Mucosa of descending colon (tissue), 3 donors: ENCODE measurements at regions not wholly inside any gene's neighbourhood (a gene's known extent, or its start where the extent isn't known, plus 50 kb on each side); places are given as distances from the start of the nearest gene placed in this dataset.

Experiments
- ATAC-seq: fragments of 200-7000 bp; cut with Tn5 transposase; one replicate; pipeline ENCODE4 v1.9.1; 2020; ENCODE audit warnings: mild to moderate bottlenecking, moderate library complexity
- DNase-seq, 3 donors: peaks; one replicate each; pipeline ENCODE4 v3.0.0-alpha.2; 2020
- H3K36me3 ChIP-seq: fragments of 200-600 bp; one replicate; pipeline ENCODE4 v1.8.0; 2021; ENCODE audit warnings: low read depth, mild to moderate bottlenecking
- H3K4me1 ChIP-seq: fragments of 200-600 bp; one replicate; pipeline ENCODE4 v1.8.0; 2021; ENCODE audit warnings: low read depth, mild to moderate bottlenecking
- H3K4me3 ChIP-seq: fragments of 200-600 bp; one replicate; pipeline ENCODE4 v1.8.0; 2021; ENCODE audit warnings: mild to moderate bottlenecking
- H3K9me3 ChIP-seq: fragments of 200-600 bp; one replicate; pipeline ENCODE4 v1.8.0; 2021; ENCODE audit warnings: mild to moderate bottlenecking
- intact Hi-C, 2 donors: fragments of 100-400 bp; cut with DNase I in 1 of 2; cut with micrococcal nuclease in 1 of 2; formaldehyde crosslinking; loops; one replicate each; pipeline versions ENCODE4 v1.11.0 to v1.11.1; 2022; cut with DNase I, micrococcal nuclease
- TF ChIP-seq, protein P1 (sequence below): fragments of 200-600 bp; IDR thresholded peaks from one replicate; pipeline ENCODE4 v1.8.0; 2022; ENCODE audit warnings: antibody characterized with exemption, mild to moderate bottlenecking
- donor health status: DM: no; HTN: no; CAD: no; lungs with moderate emphysema.
- donor health status: DM: no; HTN: no; CAD: no.
- donor health status: DM: no; HTN: yes; CAD: no.

DNA sequence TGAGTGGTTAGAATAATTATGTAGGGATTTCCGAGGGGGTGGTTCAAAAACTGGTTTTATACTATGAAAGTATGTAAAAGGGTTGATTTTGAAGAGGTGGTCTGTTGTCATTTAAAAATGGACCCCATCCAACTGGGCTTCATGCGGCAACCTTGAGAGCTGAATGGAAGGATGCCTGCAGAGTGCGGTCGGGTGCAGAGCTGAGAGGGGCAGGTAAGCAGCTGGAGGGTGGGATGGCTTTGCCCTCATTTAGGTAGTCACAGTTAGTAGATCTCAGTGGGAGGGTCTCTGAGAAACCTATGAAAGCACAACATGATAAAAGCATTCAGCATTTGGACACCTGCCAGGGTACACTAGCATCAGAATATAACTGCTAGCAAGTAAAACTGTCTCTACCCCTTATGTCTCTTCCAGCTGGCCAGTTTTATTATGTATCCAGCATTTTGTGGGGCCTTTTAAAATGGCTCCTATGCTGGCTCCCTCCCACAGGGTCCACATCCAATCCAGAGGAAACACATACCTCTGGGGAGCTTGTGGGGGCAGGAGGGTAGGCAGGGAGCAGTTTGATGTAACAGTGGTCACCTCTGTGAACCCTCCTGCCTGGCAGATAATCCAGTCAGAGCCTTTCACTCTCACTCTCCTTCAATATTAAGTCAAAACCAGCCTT lies 75.9 kb upstream of the MAGI2 start:
- no peak overlapping the region for H3K4me3 ChIP-seq
- no peaks in the 10 kb centered on the region for H3K4me1 ChIP-seq
- intact Hi-C loops: no loop called here
- DNase-seq: no peak
- no peak for ATAC-seq
- no peaks in the 10 kb centered on the region for H3K36me3 ChIP-seq
- H3K9me3 ChIP-seq: no peaks in the 10 kb centered on the region
- TF ChIP-seq, protein P1, sequence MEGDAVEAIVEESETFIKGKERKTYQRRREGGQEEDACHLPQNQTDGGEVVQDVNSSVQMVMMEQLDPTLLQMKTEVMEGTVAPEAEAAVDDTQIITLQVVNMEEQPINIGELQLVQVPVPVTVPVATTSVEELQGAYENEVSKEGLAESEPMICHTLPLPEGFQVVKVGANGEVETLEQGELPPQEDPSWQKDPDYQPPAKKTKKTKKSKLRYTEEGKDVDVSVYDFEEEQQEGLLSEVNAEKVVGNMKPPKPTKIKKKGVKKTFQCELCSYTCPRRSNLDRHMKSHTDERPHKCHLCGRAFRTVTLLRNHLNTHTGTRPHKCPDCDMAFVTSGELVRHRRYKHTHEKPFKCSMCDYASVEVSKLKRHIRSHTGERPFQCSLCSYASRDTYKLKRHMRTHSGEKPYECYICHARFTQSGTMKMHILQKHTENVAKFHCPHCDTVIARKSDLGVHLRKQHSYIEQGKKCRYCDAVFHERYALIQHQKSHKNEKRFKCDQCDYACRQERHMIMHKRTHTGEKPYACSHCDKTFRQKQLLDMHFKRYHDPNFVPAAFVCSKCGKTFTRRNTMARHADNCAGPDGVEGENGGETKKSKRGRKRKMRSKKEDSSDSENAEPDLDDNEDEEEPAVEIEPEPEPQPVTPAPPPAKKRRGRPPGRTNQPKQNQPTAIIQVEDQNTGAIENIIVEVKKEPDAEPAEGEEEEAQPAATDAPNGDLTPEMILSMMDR: no peak

DNA sequence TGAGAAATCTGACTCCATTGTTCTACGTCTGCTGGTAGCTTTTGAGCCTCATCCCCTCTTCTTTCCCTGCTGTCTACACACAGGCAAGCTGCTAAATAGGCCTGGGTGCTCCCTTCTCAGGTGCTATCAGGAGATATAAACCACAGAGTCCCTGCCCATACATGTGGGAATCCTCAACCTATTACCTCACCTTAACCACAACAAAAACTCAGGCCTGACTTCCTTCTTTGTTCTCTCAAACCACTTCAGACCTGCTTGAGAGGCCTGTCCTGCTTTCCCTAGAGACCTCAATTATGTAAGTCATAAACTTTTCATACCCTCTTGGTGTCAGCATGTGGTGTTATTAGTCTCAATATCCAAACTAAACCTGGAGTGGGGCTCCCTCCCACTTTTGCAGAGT lies 75.0 kb upstream of the MAGI2 start:
- intact Hi-C loops: no loop called here
- TF ChIP-seq, protein P1: no peak
- no peak overlapping the region for H3K4me3 ChIP-seq
- no peaks in the 10 kb centered on the region for H3K9me3 ChIP-seq
- ATAC-seq (no peak), DNase-seq (no peak)
- no peaks in the 10 kb centered on the region for H3K4me1 ChIP-seq
- no peaks in the 10 kb centered on the region for H3K36me3 ChIP-seq

DNA sequence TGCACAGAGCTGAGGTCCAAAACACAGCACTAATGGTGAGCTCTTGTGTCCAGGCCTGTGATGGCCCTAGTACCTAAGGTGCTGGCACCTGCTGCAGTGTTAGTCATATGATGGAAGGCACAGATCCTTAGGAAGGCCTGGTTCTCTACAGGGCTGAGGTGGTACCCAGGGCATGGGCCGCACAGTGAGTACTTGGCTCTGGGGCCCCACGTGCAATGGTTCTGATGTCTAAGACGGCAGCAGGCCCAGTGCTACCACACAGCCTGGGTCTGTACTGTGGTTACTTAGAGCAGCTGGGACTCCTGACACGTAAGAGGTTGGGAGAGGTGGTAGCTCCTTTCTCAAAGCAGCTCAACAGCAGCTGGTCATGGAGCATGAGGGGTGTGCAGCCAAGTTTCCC lies 70.6 kb upstream of the MAGI2 start:
- TF ChIP-seq, protein P1: no peak
- no peaks in the 10 kb centered on the region for H3K36me3 ChIP-seq
- H3K4me1 ChIP-seq: no peaks in the 10 kb centered on the region
- H3K9me3 ChIP-seq: no peaks in the 10 kb centered on the region
- intact Hi-C loops: no loop called here
- H3K4me3 ChIP-seq: no peak overlapping the region
- ATAC-seq (no peak), DNase-seq (no peak)

DNA sequence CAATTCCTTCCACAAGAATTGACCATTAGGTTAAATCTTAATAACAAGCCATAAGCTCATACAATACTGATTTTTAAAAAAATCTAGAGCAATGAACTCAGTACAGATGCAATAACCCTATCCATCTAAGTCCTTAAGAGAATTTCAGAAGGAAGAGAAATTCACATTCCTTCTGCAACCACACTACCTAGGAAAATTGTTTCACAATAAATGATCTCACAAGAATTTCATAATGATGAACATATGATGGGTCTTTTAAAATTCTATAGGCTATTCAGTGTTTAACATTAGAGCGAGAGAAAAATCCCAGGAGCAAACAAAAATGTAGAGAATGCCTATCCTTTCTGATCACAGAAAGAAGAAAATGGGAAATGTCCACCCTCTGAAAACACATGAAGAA lies 70.0 kb upstream of the MAGI2 start:
- intact Hi-C loops: no loop called here
- Histone ChIP-seq H3K4me3 (no peak overlapping the region), H3K9me3 (no peaks in the 10 kb centered on the region), H3K36me3 (no peaks in the 10 kb centered on the region), H3K4me1 (no peaks in the 10 kb centered on the region)
- DNase-seq: no peak
- TF ChIP-seq, protein P1: no peak
- ATAC-seq: no peak

DNA sequence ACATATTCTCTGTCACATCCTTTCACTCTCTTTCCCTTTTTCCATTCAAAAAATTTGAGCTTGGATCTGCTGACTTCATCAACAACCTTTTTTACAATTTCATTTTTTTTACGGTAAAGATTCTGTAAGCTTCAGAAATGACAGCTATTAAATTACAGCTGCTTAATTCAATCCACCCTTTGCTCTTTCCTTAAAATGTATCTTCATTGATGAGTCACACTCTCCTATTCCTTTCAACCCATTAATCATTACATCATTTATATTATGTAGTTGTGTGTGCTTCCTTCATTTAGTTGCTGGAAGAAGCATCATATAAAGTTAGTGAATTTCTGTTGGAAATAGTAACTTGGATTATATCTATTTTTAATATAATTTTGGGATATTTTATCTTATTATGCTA lies 67.1 kb upstream of the MAGI2 start:
- H3K4me1 ChIP-seq: no peaks in the 10 kb centered on the region
- TF ChIP-seq, protein P1: no peak
- DNase-seq (no peak), ATAC-seq (no peak)
- no peaks in the 10 kb centered on the region for H3K9me3 ChIP-seq
- intact Hi-C loops: no loop called here
- no peak overlapping the region for H3K4me3 ChIP-seq
- no peaks in the 10 kb centered on the region for H3K36me3 ChIP-seq

DNA sequence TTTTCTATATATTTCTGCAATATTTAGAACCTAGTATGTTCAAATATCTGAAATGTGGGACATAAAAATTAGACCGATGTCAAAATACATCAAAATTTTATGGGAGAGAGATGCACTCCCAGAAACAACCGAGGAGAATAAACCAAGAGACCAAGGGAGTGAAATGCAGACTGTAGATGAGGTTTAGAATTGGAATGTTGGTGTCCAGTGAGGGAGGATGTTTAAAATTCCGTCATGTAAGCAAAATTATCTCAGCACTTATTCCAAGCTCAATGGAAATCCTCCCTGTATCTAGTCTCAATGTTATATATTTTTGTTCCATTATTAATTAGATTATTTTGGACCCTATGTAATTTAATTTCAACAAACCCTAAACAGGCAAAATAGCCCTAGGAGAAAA lies 61.9 kb upstream of the MAGI2 start:
- intact Hi-C loops: no loop called here
- no peaks in the 10 kb centered on the region for H3K9me3 ChIP-seq

More for the DNA sequence above, 61.9 kb upstream of the MAGI2 start:
- TF ChIP-seq, protein P1: no peak
- no peak for DNase-seq
- H3K4me1 ChIP-seq: no peaks in the 10 kb centered on the region
- no peaks in the 10 kb centered on the region for H3K36me3 ChIP-seq
- no peak for ATAC-seq
- H3K4me3 ChIP-seq: no peak overlapping the region
